SK-N-MC (cell line): ENCODE measurements at regions not wholly inside any gene's neighbourhood (a gene's known extent, or its start where the extent isn't known, plus 50 kb on each side); places are given as distances from the start of the nearest gene placed in this dataset.

ENCODE experiments used
- DNase-seq: peaks from one replicate; pipeline ENCODE4 v3.0.0-alpha.2; 2011; ENCODE audit warnings: low read depth, low spot score
- H3K27ac ChIP-seq: fragments of 200-600 bp; sonication (generic); 2 replicates; pipeline ENCODE4 v1.5.1; 2016; ENCODE audit warnings: mixed run types
- H3K36me3 ChIP-seq: fragments of 200-600 bp; sonication (generic); 2 replicates; pipeline ENCODE4 v1.6.1; 2017; ENCODE audit warnings: antibody characterized with exemption, low read length, mixed read lengths; ENCODE audit not compliant: insufficient read depth
- H3K4me3 ChIP-seq: fragments of 200-600 bp; sonication (generic); 2 replicates; pipeline ENCODE4 v1.5.1; 2016
- H3K9ac ChIP-seq: fragments of 200-600 bp; sonication (generic); 2 replicates; pipeline ENCODE4 v1.8.0; 2017; ENCODE audit warnings: mixed run types, mixed read lengths; ENCODE audit not compliant: insufficient read length
- H3K9me3 ChIP-seq: fragments of 200-600 bp; sonication (generic); 2 replicates; pipeline ENCODE4 v1.6.1; 2017; ENCODE audit warnings: low read depth, mild to moderate bottlenecking, antibody characterized with exemption, low read length, moderate library complexity, mixed read lengths
- EZH2 ChIP-seq: fragments of 200-600 bp; sonication (generic); IDR thresholded peaks from one replicate; pipeline ENCODE4 v1.6.1; 2017; ENCODE audit warnings: antibody characterized with exemption
- FOXP2 ChIP-seq: optimal IDR thresholded peaks from 2 replicates; pipeline ENCODE3; 2011; ENCODE audit warnings: mild to moderate bottlenecking, moderate library complexity; ENCODE audit not compliant: insufficient read depth; ENCODE audit errors: extremely low read length, control extremely low read depth
- POLR2AphosphoS5 ChIP-seq: IDR thresholded peaks from 2 replicates; pipeline ENCODE4 v1.6.1; 2012; ENCODE audit warnings: mild to moderate bottlenecking, low read depth, low read length, borderline replicate concordance

DNA sequence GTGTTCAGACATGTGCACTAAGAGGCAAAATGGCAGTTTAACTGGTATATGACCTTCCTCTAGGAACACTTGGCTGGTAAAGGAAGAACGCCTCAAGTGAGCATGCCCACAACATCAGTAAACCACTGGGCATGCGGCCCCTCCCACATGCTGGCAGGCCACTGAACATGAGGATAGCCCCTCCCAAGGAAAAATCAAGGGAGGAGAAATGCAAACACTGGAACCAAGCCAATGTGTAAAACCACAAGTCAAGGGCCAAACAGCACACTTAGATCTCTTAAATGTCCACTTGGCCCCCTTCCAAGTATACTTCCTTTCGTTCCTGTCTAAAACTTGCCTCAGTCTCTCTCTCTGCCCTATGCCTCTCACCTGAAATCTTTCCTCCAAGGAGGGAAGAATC, 980.8 kb downstream of the TSN start:
- TF ChIP-seq POLR2AphosphoS5: no peak
- no peak for TF ChIP-seq FOXP2
- no peak for TF ChIP-seq EZH2
- DNase-seq: no peak
- H3K4me3 ChIP-seq: no peak overlapping the region
- H3K9me3 ChIP-seq: no peaks in the 10 kb centered on the region
- no peak overlapping the region for H3K27ac ChIP-seq
- H3K36me3 ChIP-seq: no peaks in the 10 kb centered on the region
- no peak overlapping the region for H3K9ac ChIP-seq

- Histone ChIP-seq H3K36me3 (no peaks in the 10 kb centered on the region), H3K9ac (no peak overlapping the region), H3K27ac (no peak overlapping the region), H3K9me3 (no peaks in the 10 kb centered on the region), H3K4me3 (no peak overlapping the region)
- DNase-seq: no peak
- TF ChIP-seq POLR2AphosphoS5: no peak
- TF ChIP-seq FOXP2: no peak
- TF ChIP-seq EZH2: no peak
Observed at GRCh38 chr2:122737429-122738077, 982.1 kb downstream of the TSN start.

- H3K4me3 ChIP-seq: no peak overlapping the region
- H3K9ac ChIP-seq: no peak overlapping the region
- no peak overlapping the region for H3K27ac ChIP-seq
- TF ChIP-seq EZH2 (no peak), FOXP2 (no peak), POLR2AphosphoS5 (no peak)
- no peak for DNase-seq
- H3K9me3 ChIP-seq: no peaks in the 10 kb centered on the region
- no peaks in the 10 kb centered on the region for H3K36me3 ChIP-seq
Observed at GRCh38 chr2:122739732-122740593, 984.5 kb downstream of the TSN start.

- H3K27ac ChIP-seq: no peak overlapping the region
- no peak overlapping the region for H3K9ac ChIP-seq
- no peaks in the 10 kb centered on the region for H3K36me3 ChIP-seq
- no peak overlapping the region for H3K4me3 ChIP-seq
- no peaks in the 10 kb centered on the region for H3K9me3 ChIP-seq
- no peak for TF ChIP-seq FOXP2
- TF ChIP-seq POLR2AphosphoS5: no peak
- TF ChIP-seq EZH2: no peak
- DNase-seq: no peak
Observed at GRCh38 chr2:122740594-122740948, 985.1 kb downstream of the TSN start.

GRCh38 chr2:122741403-122741802, 986.0 kb downstream of the TSN start:
- Histone ChIP-seq H3K9ac (no peak overlapping the region), H3K4me3 (no peak overlapping the region), H3K9me3 (no peaks in the 10 kb centered on the region), H3K27ac (no peak overlapping the region), H3K36me3 (no peaks in the 10 kb centered on the region)
- no peak for TF ChIP-seq POLR2AphosphoS5
- no peak for TF ChIP-seq EZH2
- TF ChIP-seq FOXP2: no peak
- no peak for DNase-seq

GRCh38 chr2:122743021-122743675, 987.7 kb downstream of the TSN start:
- Histone ChIP-seq H3K27ac (no peak overlapping the region), H3K36me3 (no peaks in the 10 kb centered on the region), H3K9ac (no peak overlapping the region), H3K4me3 (no peak overlapping the region), H3K9me3 (no peaks in the 10 kb centered on the region)
- no peak for DNase-seq
- TF ChIP-seq POLR2AphosphoS5: no peak
- TF ChIP-seq FOXP2: no peak
- no peak for TF ChIP-seq EZH2

DNA sequence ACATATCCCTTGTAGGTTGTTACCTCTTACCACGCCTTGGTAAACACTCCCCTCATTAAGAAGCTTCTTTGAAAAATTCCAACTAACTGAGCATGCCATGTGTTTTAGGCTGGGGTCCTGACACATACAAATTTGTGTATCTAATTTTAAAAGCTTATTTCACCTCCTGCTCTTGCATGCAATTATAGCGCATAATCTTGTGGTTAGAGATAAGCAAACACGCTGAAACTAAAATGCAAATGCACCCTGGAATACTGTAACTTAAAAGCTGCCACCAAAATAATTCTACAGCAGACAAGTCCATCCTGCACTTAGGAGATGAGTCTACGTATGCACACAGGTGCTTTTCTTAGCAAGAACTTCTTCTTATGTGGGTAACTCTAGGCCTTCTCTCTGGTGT, 990.2 kb downstream of the TSN start:
- H3K36me3 ChIP-seq: no peaks in the 10 kb centered on the region
- DNase-seq: peak; percentile 5
- H3K27ac ChIP-seq: no peak overlapping the region

GRCh38 chr2:122747670-122748069, 992.2 kb downstream of the TSN start:
- H3K27ac ChIP-seq: no peak overlapping the region
- no peaks in the 10 kb centered on the region for H3K36me3 ChIP-seq
- no peak for TF ChIP-seq FOXP2
- no peak for TF ChIP-seq EZH2
- TF ChIP-seq POLR2AphosphoS5: no peak
- H3K9me3 ChIP-seq: no peaks in the 10 kb centered on the region
- H3K9ac ChIP-seq: no peak overlapping the region
- no peak for DNase-seq
- no peak overlapping the region for H3K4me3 ChIP-seq

More for the DNA sequence above, 990.2 kb downstream of the TSN start:
- H3K9ac ChIP-seq: no peak overlapping the region
- H3K4me3 ChIP-seq: no peak overlapping the region
- no peak for TF ChIP-seq POLR2AphosphoS5
- no peak for TF ChIP-seq FOXP2
- no peak for TF ChIP-seq EZH2
- H3K9me3 ChIP-seq: no peaks in the 10 kb centered on the region
